ENCODE measurements at regions not wholly inside any gene's neighbourhood (a gene's known extent, or its start where the extent isn't known, plus 50 kb on each side); places are given as distances from the start of the nearest gene placed in this dataset.

DNA sequence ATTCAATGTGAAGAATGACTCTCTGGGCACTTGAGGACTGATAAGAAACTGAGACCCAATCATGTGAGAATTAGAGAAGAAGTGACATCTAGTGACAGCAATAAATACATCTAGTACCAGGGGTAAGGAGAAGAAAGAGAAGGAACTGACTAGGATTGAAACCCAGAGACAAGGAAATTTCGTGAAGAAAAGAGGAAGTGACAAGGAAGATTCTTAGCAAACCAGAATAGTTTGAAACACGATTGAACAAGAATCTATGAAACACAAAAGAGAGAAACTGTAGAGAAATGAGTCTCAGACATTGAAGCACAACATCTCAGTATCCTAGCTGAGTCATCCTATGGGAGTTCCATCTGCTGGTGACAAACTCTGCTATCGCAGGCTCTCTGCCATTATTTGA, 571.9 kb upstream of the PKDCC start:
- intact Hi-C loops (cut with DNase I), result no loop called here
- ATAC-seq, result no peak
- no peak for DNase-seq

- intact Hi-C loops (cut with DNase I), result no loop called here
- ATAC-seq (no peak), DNase-seq (no peak)
These were observed 565.2 kb upstream of the PKDCC start for GRCh38 chr2:41482659-41483058.

DNA sequence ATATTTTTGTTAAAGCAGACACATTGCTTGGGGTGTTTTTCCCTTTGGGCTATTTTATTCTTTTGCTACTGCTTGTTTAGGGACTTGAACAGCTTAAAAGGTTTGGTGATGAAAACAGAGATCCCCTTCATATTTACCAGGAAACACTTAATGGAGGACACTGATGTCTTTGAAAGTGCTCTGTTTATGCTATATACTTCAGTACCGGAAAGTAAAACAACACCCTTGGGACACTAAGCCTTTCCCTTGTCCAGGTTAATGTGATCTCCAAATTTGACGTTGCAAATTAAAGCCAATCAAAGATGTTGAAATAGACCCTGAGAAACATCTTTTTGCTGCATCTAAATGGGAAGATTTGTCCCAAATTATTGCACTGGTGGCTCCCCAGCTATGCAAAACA, 564.6 kb upstream of the PKDCC start:
- no peak for ATAC-seq
- intact Hi-C loops (cut with DNase I), result no loop called here
- no peak for DNase-seq

- ATAC-seq (no peak), DNase-seq (no peak)
- intact Hi-C loops (cut with DNase I), result no loop called here
These were observed 563.6 kb upstream of the PKDCC start for GRCh38 chr2:41483982-41484857.

DNA sequence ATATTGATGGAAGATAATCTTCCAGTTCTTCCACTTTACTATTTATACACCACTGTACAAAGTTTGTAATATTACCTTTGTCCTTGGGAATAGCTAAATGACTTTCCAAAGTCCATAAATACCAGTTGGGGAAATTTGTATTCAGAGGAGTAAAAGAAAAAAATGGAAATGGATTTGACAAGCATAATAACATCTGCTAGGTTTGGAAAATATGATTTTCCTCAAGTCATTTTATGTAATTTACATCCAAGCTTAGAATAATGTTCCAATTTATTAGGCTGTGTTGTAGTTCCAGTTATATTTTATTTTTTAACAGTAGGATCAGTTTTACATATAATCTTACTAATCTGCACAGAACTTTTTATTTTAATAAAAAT, 563.0 kb upstream of the PKDCC start:
- no peak for ATAC-seq
- intact Hi-C loops (cut with DNase I), result no loop called here

DNA sequence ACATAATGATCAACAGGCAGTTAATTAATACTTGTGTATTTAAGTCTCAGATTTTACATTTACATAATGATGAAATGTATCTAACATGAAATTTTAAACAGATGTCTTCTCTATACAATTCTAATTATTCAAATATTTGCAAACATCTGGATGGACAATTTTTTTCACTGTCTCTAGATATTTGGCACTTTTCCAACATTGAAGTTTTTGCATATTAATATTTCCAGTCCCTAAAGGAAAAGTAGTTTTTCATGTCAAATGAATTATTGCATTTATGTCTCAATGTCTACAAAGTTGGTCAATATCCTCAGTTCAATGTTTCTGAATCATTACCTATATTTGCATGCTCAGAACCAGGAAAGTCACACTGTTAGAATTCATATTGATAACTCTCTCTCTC, 560.9 kb upstream of the PKDCC start:
- ATAC-seq (no peak), DNase-seq (no peak)
- intact Hi-C loops (cut with DNase I), result no loop called here

More for the DNA sequence above, 563.0 kb upstream of the PKDCC start:
- no peak for DNase-seq

DNA sequence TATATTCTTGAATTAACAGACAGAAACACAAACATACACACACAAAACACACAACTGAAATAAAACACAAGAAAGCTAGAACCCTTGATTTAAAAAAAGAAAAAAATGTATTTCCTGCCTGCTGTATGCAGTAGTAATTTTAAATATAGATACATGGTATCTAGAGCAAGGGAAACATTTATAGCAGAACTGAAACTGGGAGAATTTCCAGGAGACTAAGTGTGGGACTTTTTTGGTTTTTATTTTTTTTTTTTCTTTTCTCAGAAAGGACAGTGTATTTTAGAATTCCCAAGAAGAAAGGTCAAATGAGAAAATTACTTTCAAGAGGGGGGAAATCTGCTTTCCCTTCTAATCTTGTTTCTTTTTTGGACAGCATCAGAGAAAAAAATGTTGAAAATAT, 558.9 kb upstream of the PKDCC start:
- peak in 1 of 2 donors; percentile 34 for ATAC-seq
- DNase-seq, result no peak
- intact Hi-C loops (cut with DNase I), result no loop called here

DNA sequence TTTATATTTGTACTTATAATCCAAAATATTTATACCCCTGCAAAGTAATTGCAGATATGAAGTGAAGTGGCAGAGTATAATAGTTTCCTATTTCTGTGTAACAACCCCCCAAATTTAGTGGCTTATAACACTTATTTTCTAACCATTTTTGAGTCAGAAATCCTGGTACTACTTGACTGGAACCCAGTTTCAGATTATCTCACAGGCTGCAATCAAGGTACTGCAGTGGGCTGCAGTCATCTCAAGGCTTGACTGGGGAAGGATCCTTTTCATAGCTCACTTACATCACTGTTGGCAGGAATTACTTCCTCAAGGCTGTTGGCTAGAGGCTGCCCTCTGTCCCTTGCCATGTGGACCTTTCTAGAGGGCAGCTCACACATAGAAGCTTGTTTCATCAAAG, 558.2 kb upstream of the PKDCC start:
- intact Hi-C loops (cut with DNase I), result no loop called here
- ATAC-seq (no peak), DNase-seq (no peak)

- no peak for ATAC-seq
- DNase-seq, result no peak
- intact Hi-C loops (cut with DNase I), result no loop called here
These were observed 552.8 kb upstream of the PKDCC start for GRCh38 chr2:41495050-41495449.

GRCh38 chr2:41496908-41497307, 550.9 kb upstream of the PKDCC start:
- ATAC-seq (no peak), DNase-seq (no peak)
- intact Hi-C loops (cut with DNase I), result no loop called here

- ATAC-seq, result no peak
- no peak for DNase-seq
- intact Hi-C loops (cut with DNase I), result no loop called here
These were observed 549.0 kb upstream of the PKDCC start for GRCh38 chr2:41498781-41499180.

- ATAC-seq (no peak), DNase-seq (no peak)
- intact Hi-C loops (cut with DNase I), result no loop called here
These were observed 546.9 kb upstream of the PKDCC start for GRCh38 chr2:41500895-41501294.

GRCh38 chr2:41502752-41503151, 545.1 kb upstream of the PKDCC start:
- DNase-seq (no peak), ATAC-seq (no peak)
- intact Hi-C loops (cut with DNase I), result no loop called here

DNA sequence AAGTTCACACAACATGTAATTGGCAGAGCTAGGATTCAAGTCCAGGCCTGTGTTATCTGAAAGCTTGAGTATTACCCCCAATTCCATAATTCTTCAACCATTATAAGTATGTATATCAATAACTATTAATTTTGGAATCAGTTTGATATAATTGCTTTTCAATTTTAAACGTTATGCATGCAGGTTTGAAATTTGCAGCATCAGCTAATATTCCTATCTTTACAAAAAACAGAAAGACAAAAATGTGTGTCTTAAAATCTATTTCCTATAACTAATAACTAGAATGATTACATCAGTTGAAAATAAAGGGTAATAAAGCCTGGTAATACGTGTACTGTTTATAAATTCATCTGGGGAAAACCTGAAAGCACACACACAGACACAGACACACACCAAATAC, 543.3 kb upstream of the PKDCC start:
- DNase-seq (no peak), ATAC-seq (no peak)
- intact Hi-C loops (cut with DNase I), result no loop called here

GRCh38 chr2:41510108-41510507, 537.7 kb upstream of the PKDCC start:
- intact Hi-C loops (cut with DNase I), result no loop called here
- DNase-seq, result no peak
- no peak for ATAC-seq

GRCh38 chr2:41521211-41521610, 526.6 kb upstream of the PKDCC start:
- no peak for ATAC-seq
- intact Hi-C loops (cut with DNase I), result no loop called here
- no peak for DNase-seq

DNA sequence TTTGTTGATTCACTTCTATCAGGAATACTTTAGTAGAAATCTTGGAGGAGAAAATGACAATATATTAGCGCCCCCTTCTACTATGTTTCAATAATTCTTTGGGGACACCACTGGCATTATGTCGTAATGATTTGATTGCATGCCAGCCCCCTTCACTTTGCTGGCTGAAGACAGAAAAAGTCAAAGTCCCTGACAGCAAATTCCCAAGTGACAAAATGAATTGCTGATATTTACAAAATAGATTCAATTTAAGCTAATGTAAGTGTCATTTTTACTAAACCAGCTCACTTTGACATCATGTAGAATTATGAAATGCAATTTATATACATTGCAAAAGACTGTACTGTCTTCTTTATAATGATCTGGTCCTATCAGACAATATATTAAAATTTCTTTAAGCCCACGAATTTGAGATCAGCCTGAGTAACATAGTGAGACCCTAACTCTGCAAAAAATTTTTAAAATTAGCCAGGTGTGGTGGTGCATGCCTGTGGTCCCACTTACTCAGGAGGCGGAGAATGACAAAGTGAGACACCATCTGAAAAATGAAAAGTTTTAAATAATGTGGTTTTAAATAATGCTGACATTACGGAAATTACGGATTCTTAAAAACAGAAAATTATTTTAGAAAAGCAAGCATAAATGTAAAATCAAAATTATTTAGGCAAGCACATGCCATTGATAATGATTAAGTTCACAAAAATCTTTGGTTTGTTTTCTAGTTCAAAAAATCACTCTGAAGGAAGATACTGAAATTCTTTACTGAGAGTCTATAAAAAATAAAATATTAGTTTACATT, 520.1 kb upstream of the PKDCC start:
- ATAC-seq (no peak), DNase-seq (no peak)
- intact Hi-C loops (cut with DNase I), result no loop called here

DNA sequence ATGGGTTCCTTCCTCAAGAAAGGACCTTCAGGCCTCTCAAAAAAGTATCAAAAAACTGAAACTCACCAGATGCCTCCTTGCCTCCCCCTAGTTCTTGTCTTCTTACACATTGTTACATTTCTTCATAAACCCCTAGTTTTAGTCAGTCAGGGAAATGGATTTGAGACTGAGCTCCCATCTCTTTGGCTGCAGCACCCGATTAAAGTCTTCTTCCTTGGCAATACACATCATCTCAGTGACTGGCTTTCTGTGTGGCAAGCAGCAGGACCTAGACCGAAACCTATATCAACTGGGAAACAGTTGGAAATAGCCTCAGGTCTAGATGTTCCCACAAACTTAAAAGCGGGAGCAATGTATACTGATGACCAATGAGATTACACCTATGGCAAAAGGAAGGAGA, 512.2 kb upstream of the PKDCC start:
- intact Hi-C loops (cut with DNase I), result no loop called here
- ATAC-seq (no peak), DNase-seq (no peak)

- ATAC-seq (no peak), DNase-seq (no peak)
- intact Hi-C loops (cut with DNase I), result no loop called here
These were observed 507.4 kb upstream of the PKDCC start for GRCh38 chr2:41540272-41540998.

- DNase-seq, result no peak
- ATAC-seq, result no peak
- intact Hi-C loops (cut with DNase I), result no loop called here
These were observed 504.1 kb upstream of the PKDCC start for GRCh38 chr2:41543726-41544125.

Measured in left cardiac atrium (tissue), 4 donors.